KMS-11 (cell line): ENCODE measurements at regions not wholly inside any gene's neighbourhood (a gene's known extent, or its start where the extent isn't known, plus 50 kb on each side); places are given as distances from the start of the nearest gene placed in this dataset.

Source experiments
- H2AFZ ChIP-seq: fragments of 200-600 bp; sonication (generic); 2 replicates; pipeline ENCODE4 v1.6.1; 2016; ENCODE audit warnings: antibody characterized with exemption, mixed run types, low read depth
- H3K27ac ChIP-seq: fragments of 200-600 bp; sonication (generic); 2 replicates; pipeline ENCODE4 v1.6.1; 2016; ENCODE audit warnings: mild to moderate bottlenecking, mixed run types
- H3K27me3 ChIP-seq: fragments of 200-600 bp; sonication (generic); 2 replicates; pipeline ENCODE4 v1.6.1; 2017; ENCODE audit warnings: mild to moderate bottlenecking, low read depth, mixed run types, moderate library complexity; ENCODE audit not compliant: insufficient read depth
- H3K36me3 ChIP-seq: fragments of 200-600 bp; sonication (generic); 2 replicates; pipeline ENCODE4 v1.6.1; 2017; ENCODE audit warnings: mild to moderate bottlenecking, mixed run types; ENCODE audit not compliant: insufficient read depth
- H3K4me1 ChIP-seq: fragments of 200-600 bp; sonication (generic); 2 replicates; pipeline ENCODE4 v1.6.1; 2016; ENCODE audit warnings: mild to moderate bottlenecking, low read depth, mixed run types; ENCODE audit not compliant: poor library complexity, severe bottlenecking
- H3K4me2 ChIP-seq: fragments of 200-600 bp; sonication (generic); 2 replicates; pipeline ENCODE4 v1.7.0; 2016; ENCODE audit warnings: mild to moderate bottlenecking, mixed run types
- H3K4me3 ChIP-seq: fragments of 200-600 bp; sonication (generic); IDR thresholded peaks from 2 replicates; pipeline ENCODE4 v1.6.1; 2017; ENCODE audit warnings: low read depth, low read length, mixed read lengths; ENCODE audit not compliant: insufficient read depth
- H3K79me2 ChIP-seq: fragments of 200-600 bp; sonication (generic); 2 replicates; pipeline ENCODE4 v1.6.1; 2016; ENCODE audit warnings: low read depth, mixed run types; ENCODE audit not compliant: insufficient read depth
- H3K9ac ChIP-seq: fragments of 200-600 bp; sonication (generic); 2 replicates; pipeline ENCODE4 v1.6.1; 2016; ENCODE audit warnings: mild to moderate bottlenecking, mixed run types
- H4K20me1 ChIP-seq: fragments of 200-600 bp; sonication (generic); 2 replicates; pipeline ENCODE4 v1.6.1; 2016; ENCODE audit warnings: mild to moderate bottlenecking, mixed run types; ENCODE audit not compliant: insufficient read depth
- TF ChIP-seq, protein P1 (sequence below): fragments of 200-600 bp; sonication (generic); conservative IDR thresholded peaks from 2 replicates; pipeline ENCODE4 v1.6.1; 2017; ENCODE audit warnings: low read depth, mild to moderate bottlenecking, antibody characterized with exemption, low read length, moderate library complexity, mixed read lengths

GRCh38 chrX:40243755-40244515 is 146.2 kb upstream of the BCOR start:
- no peaks in the 10 kb centered on the region for H3K27me3 ChIP-seq
- TF ChIP-seq, protein P1, sequence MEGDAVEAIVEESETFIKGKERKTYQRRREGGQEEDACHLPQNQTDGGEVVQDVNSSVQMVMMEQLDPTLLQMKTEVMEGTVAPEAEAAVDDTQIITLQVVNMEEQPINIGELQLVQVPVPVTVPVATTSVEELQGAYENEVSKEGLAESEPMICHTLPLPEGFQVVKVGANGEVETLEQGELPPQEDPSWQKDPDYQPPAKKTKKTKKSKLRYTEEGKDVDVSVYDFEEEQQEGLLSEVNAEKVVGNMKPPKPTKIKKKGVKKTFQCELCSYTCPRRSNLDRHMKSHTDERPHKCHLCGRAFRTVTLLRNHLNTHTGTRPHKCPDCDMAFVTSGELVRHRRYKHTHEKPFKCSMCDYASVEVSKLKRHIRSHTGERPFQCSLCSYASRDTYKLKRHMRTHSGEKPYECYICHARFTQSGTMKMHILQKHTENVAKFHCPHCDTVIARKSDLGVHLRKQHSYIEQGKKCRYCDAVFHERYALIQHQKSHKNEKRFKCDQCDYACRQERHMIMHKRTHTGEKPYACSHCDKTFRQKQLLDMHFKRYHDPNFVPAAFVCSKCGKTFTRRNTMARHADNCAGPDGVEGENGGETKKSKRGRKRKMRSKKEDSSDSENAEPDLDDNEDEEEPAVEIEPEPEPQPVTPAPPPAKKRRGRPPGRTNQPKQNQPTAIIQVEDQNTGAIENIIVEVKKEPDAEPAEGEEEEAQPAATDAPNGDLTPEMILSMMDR: no peak
- no peaks in the 10 kb centered on the region for H4K20me1 ChIP-seq
- no peak overlapping the region for H3K9ac ChIP-seq
- no peak overlapping the region for H3K27ac ChIP-seq
- no peak overlapping the region for H3K4me2 ChIP-seq
- H3K4me3 ChIP-seq: no peak overlapping the region
- no peaks in the 10 kb centered on the region for H3K36me3 ChIP-seq
- H3K79me2 ChIP-seq: no peaks in the 10 kb centered on the region
- no peaks in the 10 kb centered on the region for H3K4me1 ChIP-seq
- no peak overlapping the region for H2AFZ ChIP-seq

- no peak overlapping the region for H3K4me2 ChIP-seq
- H3K4me1 ChIP-seq: no peaks in the 10 kb centered on the region
- no peaks in the 10 kb centered on the region for H3K36me3 ChIP-seq
- no peak overlapping the region for H3K4me3 ChIP-seq
- H3K27me3 ChIP-seq: no peaks in the 10 kb centered on the region
- no peak overlapping the region for H3K9ac ChIP-seq
- H3K27ac ChIP-seq: no peak overlapping the region
- TF ChIP-seq, protein P1: no peak
- no peaks in the 10 kb centered on the region for H4K20me1 ChIP-seq
- H3K79me2 ChIP-seq: no peaks in the 10 kb centered on the region
- no peak overlapping the region for H2AFZ ChIP-seq
Measured at GRCh38 chrX:40240844-40241243, 143.1 kb upstream of the BCOR start.

GRCh38 chrX:40237731-40238178 is 140.0 kb upstream of the BCOR start:
- Histone ChIP-seq H4K20me1 (no peaks in the 10 kb centered on the region), H3K27me3 (no peaks in the 10 kb centered on the region), H3K9ac (no peak overlapping the region), H3K4me3 (no peak overlapping the region), H3K36me3 (no peaks in the 10 kb centered on the region), H2AFZ (no peak overlapping the region), H3K79me2 (no peaks in the 10 kb centered on the region), H3K4me2 (no peak overlapping the region), H3K4me1 (no peaks in the 10 kb centered on the region), H3K27ac (no peak overlapping the region)
- TF ChIP-seq, protein P1: no peak

- no peaks in the 10 kb centered on the region for H3K36me3 ChIP-seq
- H3K79me2 ChIP-seq: no peaks in the 10 kb centered on the region
- TF ChIP-seq, protein P1: no peak
- H3K4me3 ChIP-seq: no peak overlapping the region
- peaks cover 4% of the 10 kb centered on the region for H3K4me1 ChIP-seq
- H4K20me1 ChIP-seq: no peaks in the 10 kb centered on the region
- no peak overlapping the region for H3K9ac ChIP-seq
- H3K27me3 ChIP-seq: no peaks in the 10 kb centered on the region
- no peak overlapping the region for H3K4me2 ChIP-seq
- H3K27ac ChIP-seq: no peak overlapping the region
- no peak overlapping the region for H2AFZ ChIP-seq
Measured at GRCh38 chrX:40230646-40231045, 132.9 kb upstream of the BCOR start.
